ENCODE measurements at regions not wholly inside any gene's neighbourhood (a gene's known extent, or its start where the extent isn't known, plus 50 kb on each side); places are given as distances from the start of the nearest gene placed in this dataset.

GRCh38 chr20:11050350-11050749 lies 376.6 kb upstream of the JAG1 start:
- no peaks in the 10 kb centered on the region for H3K9me3 ChIP-seq (replicated peaks)
- H3K27ac ChIP-seq (replicated peaks), result no peak overlapping the region
- no peak overlapping the region for H3K4me3 ChIP-seq
- intact Hi-C loops (cut with micrococcal nuclease), result no loop called here
- no peak for TF ChIP-seq CTCF (IDR thresholded peaks at IDR 0.05; ENCODE audit: borderline replicate concordance)
- DNase-seq, result no peak
- no peaks in the 10 kb centered on the region for H3K36me3 ChIP-seq
- H3K27me3 ChIP-seq (ENCODE audit: low read depth), result no peaks in the 10 kb centered on the region
- H3K4me1 ChIP-seq, result no peaks in the 10 kb centered on the region

GRCh38 chr20:11051136-11051535 lies 377.3 kb upstream of the JAG1 start:
- no peak for TF ChIP-seq CTCF (IDR thresholded peaks at IDR 0.05; ENCODE audit: borderline replicate concordance)
- no peaks in the 10 kb centered on the region for H3K27me3 ChIP-seq (ENCODE audit: low read depth)
- H3K4me3 ChIP-seq, result no peak overlapping the region
- no peaks in the 10 kb centered on the region for H3K9me3 ChIP-seq (replicated peaks)
- no peak overlapping the region for H3K27ac ChIP-seq (replicated peaks)
- intact Hi-C loops (cut with micrococcal nuclease), result no loop called here
- no peaks in the 10 kb centered on the region for H3K36me3 ChIP-seq
- no peaks in the 10 kb centered on the region for H3K4me1 ChIP-seq
- no peak for DNase-seq

GRCh38 chr20:11053310-11053709 lies 379.5 kb upstream of the JAG1 start:
- no peak for TF ChIP-seq CTCF (IDR thresholded peaks at IDR 0.05; ENCODE audit: borderline replicate concordance)
- intact Hi-C loops (cut with micrococcal nuclease), result no loop called here
- H3K9me3 ChIP-seq (replicated peaks), result no peaks in the 10 kb centered on the region
- H3K27me3 ChIP-seq (ENCODE audit: low read depth), result no peaks in the 10 kb centered on the region
- no peaks in the 10 kb centered on the region for H3K36me3 ChIP-seq
- H3K4me3 ChIP-seq, result no peak overlapping the region
- H3K4me1 ChIP-seq, result no peaks in the 10 kb centered on the region
- H3K27ac ChIP-seq (replicated peaks), result no peak overlapping the region
- DNase-seq, result no peak

GRCh38 chr20:11054266-11054993 lies 380.6 kb upstream of the JAG1 start:
- Histone ChIP-seq H3K9me3 (replicated peaks) (no peaks in the 10 kb centered on the region), H3K27me3 (ENCODE audit: low read depth) (no peaks in the 10 kb centered on the region), H3K36me3 (no peaks in the 10 kb centered on the region), H3K27ac (replicated peaks) (no peak overlapping the region), H3K4me1 (no peaks in the 10 kb centered on the region), H3K4me3 (no peak overlapping the region)
- TF ChIP-seq CTCF (IDR thresholded peaks at IDR 0.05; ENCODE audit: borderline replicate concordance), result no peak
- no peak for DNase-seq
- intact Hi-C loops (cut with micrococcal nuclease), result no loop called here

- Histone ChIP-seq H3K4me3 (no peak overlapping the region), H3K4me1 (no peaks in the 10 kb centered on the region), H3K27ac (replicated peaks) (no peak overlapping the region), H3K27me3 (ENCODE audit: low read depth) (no peaks in the 10 kb centered on the region), H3K9me3 (replicated peaks) (no peaks in the 10 kb centered on the region), H3K36me3 (no peaks in the 10 kb centered on the region)
- intact Hi-C loops (cut with micrococcal nuclease), result no loop called here
- no peak for DNase-seq
- no peak for TF ChIP-seq CTCF (IDR thresholded peaks at IDR 0.05; ENCODE audit: borderline replicate concordance)
Measured at GRCh38 chr20:11056414-11056813, 382.6 kb upstream of the JAG1 start.
